Panc1 (cell line): ENCODE measurements at regions not wholly inside any gene's neighbourhood (a gene's known extent, or its start where the extent isn't known, plus 50 kb on each side); places are given as distances from the start of the nearest gene placed in this dataset.

Experiments
- ATAC-seq: fragments of 200-7000 bp; cut with Tn5 transposase; 2 replicates; pipeline ENCODE4 v1.9.1; 2020; ENCODE audit warnings: mild to moderate bottlenecking, moderate library complexity
- BruUV-seq: library from RNA; stranded (reverse); fragments of 400-500 nt; replicated peaks from 2 replicates; lab custom pipeline; 2021; lab: Mats Ljungman, UMichigan
- CTCF ChIA-PET: fragments of 300-600 bp; sonication (Branson Sonifier 250); formaldehyde crosslinking; loops from one replicate; lab custom pipeline; 2022; ENCODE audit warnings: antibody characterized with exemption; lab: Charles Lee
- POLR2A ChIA-PET: fragments of 300-600 bp; sonication (Branson Sonifier 250); formaldehyde crosslinking; loops from one replicate; lab custom pipeline; 2022; ENCODE audit warnings: antibody characterized with exemption; lab: Charles Lee
- DNase-seq: peaks from one replicate; pipeline ENCODE4 v3.0.0-alpha.2; 2010; ENCODE audit warnings: low read depth, low spot score
- H3K27ac ChIP-seq: 2 replicates; pipeline ENCODE4 v1.5.1; 2011; ENCODE audit warnings: mild to moderate bottlenecking, low read length, inconsistent platforms
- H3K27me3 ChIP-seq: fragments of 200-500 bp; sonication (Bioruptor generic); 2 replicates; pipeline ENCODE4 v1.6.0; 2014; ENCODE audit warnings: low read length, inconsistent platforms; ENCODE audit not compliant: control insufficient read depth, insufficient read depth
- H3K36me3 ChIP-seq: fragments of 200-500 bp; sonication (Bioruptor generic); 2 replicates; pipeline ENCODE4 v1.5.1; 2014; ENCODE audit warnings: inconsistent platforms, mild to moderate bottlenecking, low read length, moderate library complexity; ENCODE audit not compliant: control insufficient read depth, insufficient read depth
- H3K4me1 ChIP-seq: 2 replicates; pipeline ENCODE4 v1.5.1; 2011; ENCODE audit warnings: inconsistent platforms, mild to moderate bottlenecking, low read length, moderate library complexity; ENCODE audit not compliant: control insufficient read depth, insufficient read depth
- H3K4me3 ChIP-seq, 2 experiments: 2 replicates each; pipeline ENCODE4 v1.5.1; 2011 to 2012; ENCODE audit warnings: low read depth in 2 of 2, low read length in 2 of 2, mild to moderate bottlenecking in 2 of 2, inconsistent platforms in 1 of 2, moderate library complexity in 1 of 2
- H3K9me3 ChIP-seq: fragments of 200-500 bp; sonication (Bioruptor generic); 2 replicates; pipeline ENCODE4 v1.5.1; 2014; ENCODE audit warnings: low read depth, mild to moderate bottlenecking, inconsistent platforms, low read length, moderate library complexity; ENCODE audit not compliant: control insufficient read depth, insufficient read depth
- CTCF ChIP-seq: fragments of 450-650 bp; IDR thresholded peaks from 2 replicates; pipeline ENCODE4 v1.5.1; 2017; ENCODE audit warnings: mild to moderate bottlenecking
- POLR2AphosphoS5 ChIP-seq: IDR thresholded peaks from 2 replicates; pipeline ENCODE4 v1.6.1; 2012; ENCODE audit warnings: mild to moderate bottlenecking, low read depth, low read length, moderate library complexity
- REST ChIP-seq, 2 experiments: IDR thresholded peaks; 2 replicates each; pipeline ENCODE4 v1.6.1; 2011 to 2012; ENCODE audit warnings: low read depth in 2 of 2, control low read depth in 1 of 2, low read length in 1 of 2, mild to moderate bottlenecking in 1 of 2, moderate library complexity in 1 of 2; ENCODE audit not compliant: insufficient read depth in 1 of 2
- SIN3A ChIP-seq: IDR thresholded peaks from 2 replicates; pipeline ENCODE4 v1.6.1; 2012; ENCODE audit warnings: low read depth, mild to moderate bottlenecking, low read length, moderate library complexity, borderline replicate concordance; ENCODE audit not compliant: insufficient read depth
- TCF7L2 ChIP-seq: IDR thresholded peaks from 2 replicates; pipeline ENCODE4 v1.6.1; 2011; ENCODE audit warnings: mild to moderate bottlenecking, low read depth, low read length, inconsistent platforms
- in situ Hi-C: cut with HindIII; loops from 2 replicates; pipeline ENCODE4 v1.10.0; 2016; ENCODE audit warnings: low sequenced_read_pairs, low pct_unique_long_range_greater_than_20kb
- intact Hi-C: fragments of 100-400 bp; cut with micrococcal nuclease; formaldehyde crosslinking; loops from one replicate; pipeline ENCODE4 v1.10.0; 2022; ENCODE audit not compliant: unreplicated experiment

- ATAC-seq (no peak), DNase-seq (no peak)
- intact Hi-C loops (no loop called here), in situ Hi-C loops (no loop called here)
- Histone ChIP-seq H3K4me3 (no peak overlapping the region), H3K4me1 (no peaks in the 10 kb centered on the region), H3K36me3 (no peaks in the 10 kb centered on the region), H3K27me3 (no peaks in the 10 kb centered on the region), H3K27ac (no peak overlapping the region), H3K9me3 (no peaks in the 10 kb centered on the region)
- no TSS peak for BruUV-seq
- no peak for TF ChIP-seq TCF7L2
- CTCF ChIA-PET: no interaction called here
- POLR2A ChIA-PET: no interaction called here
These were observed 175.3 kb downstream of the ERCC6L2 start for GRCh38 chr9:96050861-96051155.

GRCh38 chr9:96050048-96050860 is 174.8 kb downstream of the ERCC6L2 start:
- DNase-seq: no peak
- intact Hi-C loops (no loop called here), in situ Hi-C loops (no loop called here)
- Histone ChIP-seq H3K4me3 (no peak overlapping the region), H3K4me1 (no peaks in the 10 kb centered on the region), H3K9me3 (no peaks in the 10 kb centered on the region), H3K27ac (no peak overlapping the region), H3K36me3 (no peaks in the 10 kb centered on the region), H3K27me3 (no peaks in the 10 kb centered on the region)
- ChIA-PET POLR2A (no interaction called here), CTCF (no interaction called here)
- ATAC-seq: no peak
- no TSS peak for BruUV-seq
- TF ChIP-seq POLR2AphosphoS5 (no peak), SIN3A (no peak), REST (IDR thresholded peaks at IDR 0.05; ENCODE audit: insufficient read depth in 1 of 2, low read depth in 2 of 2, low read length in 1 of 2) (no peak), CTCF (no peak)

- ChIA-PET POLR2A (no interaction called here), CTCF (no interaction called here)
- Histone ChIP-seq H3K4me1 (no peaks in the 10 kb centered on the region), H3K36me3 (no peaks in the 10 kb centered on the region), H3K9me3 (no peaks in the 10 kb centered on the region), H3K27me3 (no peaks in the 10 kb centered on the region), H3K4me3 (no peak overlapping the region), H3K27ac (no peak overlapping the region)
- intact Hi-C loops: no loop called here
- ATAC-seq (no peak), DNase-seq (no peak)
- no TSS peak for BruUV-seq
- in situ Hi-C loops: no loop called here
- TF ChIP-seq CTCF (no peak), SIN3A (no peak), REST (IDR thresholded peaks at IDR 0.05; ENCODE audit: insufficient read depth in 1 of 2, low read depth in 2 of 2, low read length in 1 of 2) (no peak), POLR2AphosphoS5 (no peak), TCF7L2 (no peak)
These were observed 173.7 kb downstream of the ERCC6L2 start for GRCh38 chr9:96048956-96049831.
